Transverse colon (tissue), 4 donors: ENCODE measurements at regions not wholly inside any gene's neighbourhood (a gene's known extent, or its start where the extent isn't known, plus 50 kb on each side); places are given as distances from the start of the nearest gene placed in this dataset.

Experiments
- DNase-seq: peaks from one replicate; pipeline ENCODE4 v3.0.0-alpha.2; 2019
- H3K27ac ChIP-seq, 4 donors: fragments of 200-600 bp; sonication (generic); 2 replicates each; pipeline ENCODE4 v1.5.1; 2016 to 2018; ENCODE audit warnings: inconsistent platforms in 4 of 4
- H3K27me3 ChIP-seq: fragments of 200-600 bp; sonication (generic); 2 replicates; pipeline ENCODE4 v1.5.1; 2017; ENCODE audit warnings: inconsistent platforms
- H3K36me3 ChIP-seq, 4 donors: fragments of 200-600 bp; sonication (generic); 2 replicates each; pipeline ENCODE4 v1.5.1; 2017 to 2019; ENCODE audit warnings: inconsistent platforms in 4 of 4
- H3K4me1 ChIP-seq, 4 donors: fragments of 200-600 bp; sonication (generic); 2 replicates each; pipeline ENCODE4 v1.5.1; 2017 to 2020; ENCODE audit warnings: inconsistent platforms in 4 of 4
- H3K4me3 ChIP-seq, 4 donors: fragments of 200-600 bp; sonication (generic); 1 replicate in 1 of 4; 2 replicates in 3 of 4; pipeline versions ENCODE4 v1.5.1 to v1.6.1; 2017 to 2019; ENCODE audit warnings: inconsistent platforms in 4 of 4
- H3K9me3 ChIP-seq, 2 donors: fragments of 200-600 bp; sonication (generic); 2 replicates each; pipeline ENCODE4 v1.5.1; 2017 to 2019; ENCODE audit warnings: inconsistent platforms in 2 of 2
- CTCF ChIP-seq, 5 experiments: fragments of 200-600 bp in 3 of 5; fragments of 450-650 bp in 2 of 5; sonication (generic) in 3 of 5; IDR thresholded peaks; 1 replicate in 2 of 5; 2 replicates in 3 of 5; pipeline ENCODE4 v1.5.1; 2016 to 2017; ENCODE audit warnings: antibody characterized with exemption in 5 of 5, inconsistent platforms in 3 of 5, mild to moderate bottlenecking in 2 of 5, moderate library complexity in 1 of 5
- EP300 ChIP-seq: sonication (generic); formaldehyde crosslinking; IDR thresholded peaks from one replicate; pipeline ENCODE4 v1.6.1; 2017; ENCODE audit warnings: antibody characterized with exemption, low read depth
- POLR2A ChIP-seq: fragments of 450-650 bp; IDR thresholded peaks from one replicate; pipeline ENCODE4 v1.6.1; 2016; ENCODE audit warnings: antibody characterized with exemption, mild to moderate bottlenecking, moderate library complexity
- POLR2AphosphoS5 ChIP-seq, 3 donors: sonication (generic); formaldehyde crosslinking; IDR thresholded peaks; one replicate each; pipeline ENCODE4 v1.6.1; 2016; ENCODE audit warnings: antibody characterized with exemption in 3 of 3
- WGBS, 2 donors: methylation state at CpG; one replicate each; pipeline ENCODE4 v1.1.5; 2018; ENCODE audit warnings: low coverage in 1 of 2; 5-methylcytosine and 5-hydroxymethylcytosine counted together
- in situ Hi-C, 4 donors: fragments of 200-750 bp; cut with MboI; loops; one replicate each; pipeline versions ENCODE4 v1.15.0 to v1.15.1; 2017; ENCODE audit warnings: low sequenced_read_pairs in 3 of 4, low pct_ligation_motif_present in 1 of 4, low pct_unique_long_range_greater_than_20kb in 1 of 4
- intact Hi-C: fragments of 100-400 bp; cut with DNase I; formaldehyde crosslinking; loops from one replicate; pipeline ENCODE4 v1.15.1; 2023; ENCODE audit warnings: low total_unique reads

GRCh38 chr4:60129740-60130139, 1070.4 kb upstream of the ADGRL3 start:
- intact Hi-C loops (no loop called here), in situ Hi-C loops (no loop called here)
- no peak for TF ChIP-seq POLR2AphosphoS5 (IDR thresholded peaks at IDR 0.05)
- no peak for TF ChIP-seq CTCF (IDR thresholded peaks at IDR 0.05)
- TF ChIP-seq EP300 = no peak
- no peak for TF ChIP-seq POLR2A
- Histone ChIP-seq H3K4me3 (no peak overlapping the region), H3K9me3 (no peaks in the 10 kb centered on the region), H3K27ac (no peak overlapping the region), H3K27me3 (no peaks in the 10 kb centered on the region), H3K36me3 (no peaks in the 10 kb centered on the region), H3K4me1 (no peaks in the 10 kb centered on the region)
- 36 to 50% methylated on average over 1 of the region's 1 CpG for WGBS, 2 donors
- no peak for DNase-seq

- Histone ChIP-seq H3K36me3 (no peaks in the 10 kb centered on the region), H3K27ac (no peak overlapping the region), H3K4me1 (no peaks in the 10 kb centered on the region), H3K4me3 (no peak overlapping the region), H3K9me3 (no peaks in the 10 kb centered on the region), H3K27me3 (no peaks in the 10 kb centered on the region)
- no peak for DNase-seq
- TF ChIP-seq POLR2AphosphoS5 (IDR thresholded peaks at IDR 0.05) (no peak), CTCF (IDR thresholded peaks at IDR 0.05) (no peak), EP300 (no peak), POLR2A (no peak)
- in situ Hi-C loops = no loop called here
- 86 to 93% methylated on average over 1 of the region's 1 CpG for WGBS, 2 donors
- intact Hi-C loops = no loop called here
Observed at GRCh38 chr4:60133375-60133774, 1066.8 kb upstream of the ADGRL3 start.

- no peak overlapping the region for H3K4me3 ChIP-seq
- H3K27me3 ChIP-seq = no peaks in the 10 kb centered on the region
- 82 to 83% methylated on average over 7 of the region's 7 CpGs for WGBS, 2 donors
- no peak for DNase-seq
- intact Hi-C loops (no loop called here), in situ Hi-C loops (no loop called here)
- TF ChIP-seq EP300 = no peak
- TF ChIP-seq POLR2AphosphoS5 (IDR thresholded peaks at IDR 0.05) = no peak
- TF ChIP-seq CTCF (IDR thresholded peaks at IDR 0.05) = no peak
- TF ChIP-seq POLR2A = no peak
- no peak overlapping the region for H3K27ac ChIP-seq
- H3K36me3 ChIP-seq = no peaks in the 10 kb centered on the region
- H3K9me3 ChIP-seq = no peaks in the 10 kb centered on the region
- H3K4me1 ChIP-seq = no peaks in the 10 kb centered on the region
Observed at GRCh38 chr4:60134099-60134498, 1066.0 kb upstream of the ADGRL3 start.

- TF ChIP-seq POLR2AphosphoS5 (IDR thresholded peaks at IDR 0.05) (no peak), EP300 (no peak), POLR2A (no peak)
- 89 to 91% methylated on average over 4 to 5 of the region's 5 CpGs for WGBS, 2 donors
- Histone ChIP-seq H3K36me3 (no peaks in the 10 kb centered on the region), H3K9me3 (no peaks in the 10 kb centered on the region), H3K27ac (no peak overlapping the region), H3K27me3 (no peaks in the 10 kb centered on the region), H3K4me3 (no peak overlapping the region), H3K4me1 (no peaks in the 10 kb centered on the region)
- intact Hi-C loops = no loop called here
- no peak for DNase-seq
- in situ Hi-C loops = no loop called here
Observed at GRCh38 chr4:60155088-60155487, 1045.0 kb upstream of the ADGRL3 start.

- H3K27ac ChIP-seq = no peak overlapping the region
- in situ Hi-C loops = no loop called here
- no peak overlapping the region for H3K4me3 ChIP-seq
- intact Hi-C loops = no loop called here
- H3K4me1 ChIP-seq = no peaks in the 10 kb centered on the region
- TF ChIP-seq EP300 = no peak
- no peak for TF ChIP-seq POLR2AphosphoS5 (IDR thresholded peaks at IDR 0.05)
- no peak for TF ChIP-seq POLR2A
- TF ChIP-seq CTCF (IDR thresholded peaks at IDR 0.05) = no peak
- H3K36me3 ChIP-seq = no peaks in the 10 kb centered on the region
- H3K9me3 ChIP-seq = no peaks in the 10 kb centered on the region
- DNase-seq = no peak
- H3K27me3 ChIP-seq = no peaks in the 10 kb centered on the region
Observed at GRCh38 chr4:60173103-60173502, 1027.0 kb upstream of the ADGRL3 start.
